ENCODE measurements at regions not wholly inside any gene's neighbourhood (a gene's known extent, or its start where the extent isn't known, plus 50 kb on each side); places are given as distances from the start of the nearest gene placed in this dataset.
"Not testable (repeated sequence)": the region's sequence is repeated elsewhere in the genome, so short reads cannot be mapped to it uniquely, and the experiment has no call there.

DNA sequence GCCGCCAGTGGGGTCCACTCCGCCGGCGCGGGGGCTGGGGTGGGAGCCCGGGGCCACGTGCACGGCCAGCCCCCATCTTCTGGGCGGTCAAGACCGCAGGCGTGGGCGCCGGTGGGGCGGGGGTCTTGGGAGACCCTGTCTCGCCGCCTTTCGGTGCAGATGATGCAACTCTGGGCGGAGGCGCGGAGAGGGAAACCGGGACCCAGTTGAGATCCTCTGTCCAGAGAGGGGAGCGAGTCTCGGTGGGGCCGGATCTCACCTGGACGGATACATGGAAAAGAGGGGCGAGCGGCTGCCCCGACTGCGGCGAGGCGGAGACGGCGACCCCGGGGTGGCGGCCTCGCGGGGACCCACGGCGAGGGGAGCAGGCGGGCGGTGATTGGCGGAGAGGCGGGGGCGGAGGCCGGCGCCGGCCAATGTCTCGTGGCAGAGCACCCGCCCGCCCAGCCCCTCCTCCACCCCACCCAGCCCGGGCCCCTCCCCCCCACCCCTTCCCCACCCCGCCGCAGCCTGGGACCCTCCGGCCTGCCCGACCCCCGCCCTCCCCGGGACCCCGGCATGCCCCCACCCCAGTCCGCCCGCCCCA, 4054.1 kb upstream of the TPTE start:
- not testable (repeated sequence) for H3K27ac ChIP-seq; H3K9me3 ChIP-seq (ENCODE audit: severe bottlenecking); DNase-seq; H3K36me3 ChIP-seq; H3K27me3 ChIP-seq (ENCODE audit: insufficient read depth, low read depth, severe bottlenecking); H3K4me3 ChIP-seq (ENCODE audit: low read depth, low read length)

DNA sequence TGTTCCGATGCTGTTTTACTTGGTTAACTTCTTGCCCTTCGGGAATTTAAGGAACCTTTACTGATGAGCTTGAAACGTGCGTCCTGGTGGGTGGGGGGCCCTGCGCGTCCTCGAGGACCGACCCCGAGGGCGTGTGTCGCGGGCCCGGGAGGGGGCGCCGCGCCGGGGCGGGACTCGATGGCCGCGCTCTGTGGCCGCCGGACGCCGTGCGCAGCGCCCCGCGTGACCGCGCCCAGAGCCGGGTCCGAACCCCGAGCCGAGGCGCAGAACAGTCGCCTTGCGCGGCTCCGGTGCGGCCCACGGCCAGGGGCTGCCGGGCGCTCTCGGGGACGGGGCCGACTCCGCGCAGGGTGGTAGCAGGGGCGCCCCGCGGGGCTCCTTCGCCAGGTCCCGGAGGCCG, 4053.5 kb upstream of the TPTE start:
- H3K4me3 ChIP-seq (ENCODE audit: low read depth, low read length); H3K27me3 ChIP-seq (ENCODE audit: insufficient read depth, low read depth, severe bottlenecking); DNase-seq; H3K9me3 ChIP-seq (ENCODE audit: severe bottlenecking); H3K27ac ChIP-seq; H3K36me3 ChIP-seq: not testable (repeated sequence)

DNA sequence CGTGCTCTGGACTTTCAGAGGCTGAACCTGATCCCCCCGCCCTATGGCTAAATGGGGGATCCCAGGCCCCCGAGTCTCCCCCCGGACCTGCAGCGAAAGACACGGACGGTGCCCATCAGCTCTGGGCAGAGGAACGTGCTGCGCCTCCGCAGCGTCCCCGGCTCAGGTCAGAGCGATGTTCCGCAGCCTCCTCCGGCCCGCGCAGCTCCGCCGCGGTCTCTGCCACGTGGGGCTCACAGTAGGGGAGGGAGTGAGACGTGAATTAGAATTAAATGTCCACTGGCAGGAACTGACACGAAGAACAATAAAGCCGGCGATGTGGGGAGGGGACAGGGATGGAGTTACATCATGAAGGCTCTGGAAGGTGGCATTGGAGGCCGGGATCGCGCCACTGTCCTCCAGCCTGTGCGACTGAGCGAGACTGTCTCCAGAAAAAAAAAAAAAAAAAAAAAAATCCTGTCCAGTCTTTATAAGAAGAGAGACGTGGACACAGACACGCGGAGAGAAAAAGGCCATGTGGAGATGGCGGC, 4053.0 kb upstream of the TPTE start:
- not testable (repeated sequence) for H3K4me3 ChIP-seq (ENCODE audit: low read depth, low read length); DNase-seq; H3K36me3 ChIP-seq; H3K27me3 ChIP-seq (ENCODE audit: insufficient read depth, low read depth, severe bottlenecking); H3K27ac ChIP-seq; H3K9me3 ChIP-seq (ENCODE audit: severe bottlenecking)

DNA sequence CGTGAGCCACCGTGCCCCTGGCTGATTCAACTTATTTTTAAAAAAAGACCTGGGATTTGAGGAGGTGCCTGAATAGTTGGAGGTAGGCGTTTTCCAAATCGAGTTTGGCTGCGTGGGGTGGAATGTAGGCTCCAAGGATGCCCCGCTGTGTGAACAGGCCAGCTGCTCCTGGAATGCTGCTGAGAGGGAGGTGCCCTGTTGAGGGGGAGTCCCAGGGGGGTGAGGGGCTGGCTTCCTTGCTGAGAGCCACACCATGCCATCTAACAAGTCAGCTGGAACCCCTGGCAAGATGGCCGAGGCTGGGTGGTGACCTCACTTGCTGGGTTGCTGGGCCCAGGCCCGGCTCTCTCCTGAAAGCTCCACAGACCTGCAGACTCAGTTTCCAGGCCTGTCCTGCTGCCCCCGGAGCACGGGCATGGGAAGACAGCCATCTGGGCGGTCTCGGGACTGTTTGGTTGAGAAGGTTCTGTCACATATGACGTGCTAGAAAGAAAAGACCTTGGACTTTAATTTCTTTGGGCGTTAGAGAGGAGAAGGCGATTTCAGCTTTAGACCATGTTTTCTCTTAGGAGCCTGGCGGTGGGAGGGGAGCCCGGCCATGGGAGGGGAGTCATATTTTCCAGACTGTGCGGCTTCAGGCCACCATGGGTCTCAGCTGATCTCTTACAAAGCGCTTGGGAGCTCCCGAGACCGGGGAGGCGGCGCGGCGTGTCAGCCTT, 4047.0 kb upstream of the TPTE start:
- not testable (repeated sequence) for H3K4me3 ChIP-seq (ENCODE audit: low read depth, low read length); H3K27ac ChIP-seq; H3K9me3 ChIP-seq (ENCODE audit: severe bottlenecking); H3K36me3 ChIP-seq; DNase-seq; H3K27me3 ChIP-seq (ENCODE audit: insufficient read depth, low read depth, severe bottlenecking)

DNA sequence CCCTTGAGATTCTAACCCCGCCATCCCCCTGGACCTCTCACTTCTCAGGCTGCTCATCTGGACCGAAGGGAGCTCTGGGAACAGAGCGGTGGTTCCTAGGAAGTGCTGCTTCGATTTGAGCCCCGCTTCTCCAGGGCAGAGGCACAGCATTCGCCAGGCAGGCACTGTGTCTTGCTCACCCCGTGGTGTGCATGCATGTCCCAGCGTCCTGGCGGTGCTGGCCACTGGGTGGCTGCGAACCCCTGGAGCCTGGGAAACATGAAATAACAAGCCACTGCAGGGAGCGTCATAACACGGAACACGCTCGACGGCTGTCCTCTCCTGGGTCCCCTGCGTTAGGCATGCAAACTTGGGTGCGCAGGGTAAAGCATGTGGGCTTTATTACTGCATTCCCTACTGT, 4040.3 kb upstream of the TPTE start:
- H3K27ac ChIP-seq; H3K27me3 ChIP-seq (ENCODE audit: insufficient read depth, low read depth, severe bottlenecking); H3K4me3 ChIP-seq (ENCODE audit: low read depth, low read length); H3K36me3 ChIP-seq; H3K9me3 ChIP-seq (ENCODE audit: severe bottlenecking); DNase-seq: not testable (repeated sequence)

DNA sequence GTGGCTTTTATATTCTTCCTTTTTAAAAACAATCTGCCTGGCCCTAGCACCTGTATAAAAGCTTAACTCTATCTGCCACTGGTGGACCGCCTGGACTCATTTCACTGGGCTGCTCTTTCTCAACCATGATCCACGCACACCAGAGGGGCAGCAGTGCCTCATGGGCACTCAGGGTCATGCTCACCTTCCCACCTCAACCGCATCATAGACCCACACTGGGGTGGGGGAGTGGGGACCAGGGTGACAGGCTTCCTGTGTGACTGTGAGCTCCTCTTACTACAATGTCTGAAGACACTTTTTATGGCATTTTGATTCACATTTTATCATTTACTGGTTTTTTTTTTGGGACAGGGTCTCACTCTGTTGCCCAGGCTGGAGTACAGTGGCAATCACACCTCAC, 4038.8 kb upstream of the TPTE start:
- not testable (repeated sequence) for H3K36me3 ChIP-seq; H3K9me3 ChIP-seq (ENCODE audit: severe bottlenecking); H3K4me3 ChIP-seq (ENCODE audit: low read depth, low read length); DNase-seq; H3K27me3 ChIP-seq (ENCODE audit: insufficient read depth, low read depth, severe bottlenecking); H3K27ac ChIP-seq

DNA sequence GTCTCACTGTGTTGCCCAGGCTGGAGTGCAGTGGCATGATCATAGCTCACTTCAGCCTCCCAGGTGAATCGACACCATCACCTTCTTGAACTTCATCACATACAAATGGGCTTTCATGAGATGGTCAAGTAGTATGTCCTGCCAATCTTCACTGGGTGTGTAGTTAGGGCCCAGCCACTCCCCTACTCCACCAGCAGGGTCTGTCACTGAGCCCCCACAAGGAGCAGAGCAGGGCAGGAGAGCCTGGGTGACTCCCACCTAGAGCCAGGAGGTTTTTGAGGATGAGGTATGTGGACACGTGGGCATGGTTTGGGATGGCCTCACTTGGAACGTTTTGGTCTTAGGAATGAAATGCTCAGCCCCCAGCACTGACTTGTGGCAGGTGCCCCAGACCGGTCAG, 4037.7 kb upstream of the TPTE start:
- not testable (repeated sequence) for H3K9me3 ChIP-seq (ENCODE audit: severe bottlenecking); H3K27me3 ChIP-seq (ENCODE audit: insufficient read depth, low read depth, severe bottlenecking); H3K36me3 ChIP-seq; DNase-seq; H3K4me3 ChIP-seq (ENCODE audit: low read depth, low read length); H3K27ac ChIP-seq

DNA sequence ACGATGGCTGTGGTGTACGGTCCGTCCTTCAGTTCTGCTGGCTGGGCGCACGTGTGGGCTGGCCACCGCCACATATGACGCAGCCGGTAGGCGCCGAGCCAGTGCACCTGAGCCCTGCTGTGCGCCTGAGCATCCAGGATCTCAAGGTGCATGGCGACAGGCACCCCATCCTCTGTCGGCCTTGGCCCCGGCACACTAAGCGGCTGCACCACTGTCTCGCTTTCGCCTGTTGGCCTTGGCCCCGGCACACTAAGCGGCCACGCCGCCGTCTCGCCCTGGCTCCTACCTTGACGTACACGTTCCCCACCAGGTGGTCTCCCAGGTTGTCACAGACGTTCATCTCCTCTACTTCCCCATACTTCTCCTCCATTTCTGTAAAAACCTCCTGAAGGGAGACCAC, 4034.6 kb upstream of the TPTE start:
- not testable (repeated sequence) for H3K4me3 ChIP-seq (ENCODE audit: low read depth, low read length); H3K9me3 ChIP-seq (ENCODE audit: severe bottlenecking); H3K27me3 ChIP-seq (ENCODE audit: insufficient read depth, low read depth, severe bottlenecking); H3K27ac ChIP-seq; H3K36me3 ChIP-seq; DNase-seq

DNA sequence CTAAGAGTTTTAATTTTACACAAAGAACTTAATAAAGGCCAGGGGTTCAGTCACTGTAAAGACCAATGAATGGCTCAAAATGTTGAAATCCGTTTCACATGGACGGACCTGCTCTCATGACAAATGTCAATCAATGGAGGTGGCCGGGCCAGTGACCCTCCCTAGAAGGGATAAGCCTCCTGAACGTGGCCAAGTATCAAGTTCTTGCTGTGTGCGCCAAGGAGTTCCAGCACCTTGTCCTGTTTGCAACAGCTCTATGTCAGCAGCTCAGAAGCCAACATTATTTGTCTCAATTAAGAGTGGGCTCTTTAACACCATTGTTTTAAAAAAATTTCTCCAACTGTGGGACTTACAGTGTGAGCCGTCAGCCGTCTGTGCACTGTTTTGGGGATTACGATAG, 4028.7 kb upstream of the TPTE start:
- H3K27ac ChIP-seq; H3K4me3 ChIP-seq (ENCODE audit: low read depth, low read length); H3K9me3 ChIP-seq (ENCODE audit: severe bottlenecking); DNase-seq; H3K36me3 ChIP-seq; H3K27me3 ChIP-seq (ENCODE audit: insufficient read depth, low read depth, severe bottlenecking): not testable (repeated sequence)

DNA sequence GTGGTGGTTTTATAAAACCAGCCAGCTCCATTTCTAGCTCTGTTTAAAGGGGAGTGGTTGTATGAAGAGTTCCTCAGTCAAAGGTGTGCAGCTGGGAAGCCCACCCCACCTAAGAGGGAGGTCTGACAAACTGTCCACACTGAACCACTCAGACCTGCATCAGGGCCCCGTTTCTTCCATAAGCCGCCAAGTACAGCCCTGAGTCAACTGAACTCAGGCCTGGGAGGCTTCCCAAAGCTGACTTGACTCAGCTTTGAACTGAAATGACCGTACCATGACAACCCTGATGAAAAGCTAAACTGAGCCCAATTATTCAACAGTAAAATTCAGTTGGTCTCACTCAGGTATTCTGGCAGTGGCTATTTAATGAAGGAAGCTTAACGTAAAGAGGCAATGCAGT, 4027.4 kb upstream of the TPTE start:
- not testable (repeated sequence) for H3K4me3 ChIP-seq (ENCODE audit: low read depth, low read length); H3K36me3 ChIP-seq; H3K27ac ChIP-seq; H3K9me3 ChIP-seq (ENCODE audit: severe bottlenecking); DNase-seq; H3K27me3 ChIP-seq (ENCODE audit: insufficient read depth, low read depth, severe bottlenecking)

DNA sequence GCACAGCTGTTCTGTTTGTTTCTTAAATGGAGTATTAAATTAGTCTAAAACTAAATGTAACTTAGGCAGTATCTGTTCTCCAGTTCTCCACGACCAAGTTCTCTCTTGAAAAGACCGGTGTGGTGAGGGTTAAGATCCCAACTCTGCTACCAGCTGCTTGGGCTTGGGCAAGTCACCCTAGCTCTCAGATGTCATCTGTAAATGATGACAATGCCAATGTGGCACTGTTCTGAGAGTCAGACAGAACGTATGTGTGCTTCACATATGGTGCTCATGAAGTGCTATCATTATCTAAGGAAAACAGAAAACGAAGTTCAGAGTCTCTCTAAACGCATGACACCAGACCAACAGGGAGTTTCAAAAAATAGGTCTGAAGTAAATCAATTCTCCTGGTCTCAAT, 4025.0 kb upstream of the TPTE start:
- H3K27ac ChIP-seq; H3K9me3 ChIP-seq (ENCODE audit: severe bottlenecking); H3K36me3 ChIP-seq; H3K27me3 ChIP-seq (ENCODE audit: insufficient read depth, low read depth, severe bottlenecking); H3K4me3 ChIP-seq (ENCODE audit: low read depth, low read length); DNase-seq: not testable (repeated sequence)

DNA sequence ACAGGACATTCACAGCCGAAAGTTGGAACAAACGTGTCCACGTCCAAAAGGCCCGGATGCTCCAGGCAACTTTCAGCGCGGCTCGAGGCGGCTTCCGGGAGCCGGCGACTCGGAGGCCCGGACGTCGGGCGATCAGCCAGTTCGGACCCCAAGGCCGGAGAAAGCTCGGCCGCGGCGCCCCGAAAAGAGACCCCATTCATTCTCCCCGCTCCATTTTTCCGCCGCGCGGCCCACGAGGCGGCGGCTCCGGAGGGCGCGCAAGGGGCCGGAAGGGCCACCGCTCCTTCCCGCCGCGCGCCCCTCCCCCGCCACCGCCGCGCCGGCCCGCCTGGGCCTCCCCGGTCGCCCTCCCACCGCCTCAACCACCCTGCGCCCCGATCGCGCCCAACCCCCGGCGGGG, 4022.7 kb upstream of the TPTE start:
- not testable (repeated sequence) for DNase-seq; H3K9me3 ChIP-seq (ENCODE audit: severe bottlenecking); H3K27me3 ChIP-seq (ENCODE audit: insufficient read depth, low read depth, severe bottlenecking); H3K36me3 ChIP-seq; H3K4me3 ChIP-seq (ENCODE audit: low read depth, low read length); H3K27ac ChIP-seq

DNA sequence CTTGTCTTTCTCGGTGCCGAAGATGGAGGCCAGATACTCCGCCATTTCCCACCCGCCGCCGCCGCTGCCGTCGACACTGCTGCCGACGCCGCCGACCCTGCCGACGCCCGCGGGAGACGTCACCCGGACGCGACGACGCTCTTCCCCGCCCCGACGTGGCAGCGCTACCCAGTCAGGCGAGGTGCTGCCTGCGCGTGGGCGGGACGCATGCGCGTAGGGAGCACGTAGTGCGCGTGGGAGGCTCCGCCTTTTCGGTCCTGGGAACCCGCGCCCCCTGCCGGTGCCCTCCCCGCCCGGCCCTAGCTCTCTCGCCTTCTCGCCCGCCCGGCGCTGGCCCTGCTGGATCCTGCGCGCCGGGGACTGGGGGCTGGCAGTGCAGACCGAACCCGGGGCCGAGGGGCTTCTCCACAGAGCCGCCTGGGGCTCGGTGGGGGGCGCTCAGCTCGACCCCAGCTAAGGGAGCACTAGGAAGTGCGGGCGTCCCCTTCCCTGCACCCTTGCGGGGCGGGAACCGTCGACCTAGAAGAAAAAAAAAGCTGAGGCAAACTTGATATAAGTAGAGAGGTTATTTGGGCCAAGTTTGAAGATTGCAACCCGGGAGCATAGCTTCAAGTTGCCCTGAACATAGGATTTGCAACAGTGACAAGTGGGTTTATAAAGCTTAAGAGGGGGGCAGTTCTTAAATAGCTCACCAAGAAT, 4022.1 kb upstream of the TPTE start:
- H3K36me3 ChIP-seq; H3K9me3 ChIP-seq (ENCODE audit: severe bottlenecking); DNase-seq; H3K4me3 ChIP-seq (ENCODE audit: low read depth, low read length); H3K27me3 ChIP-seq (ENCODE audit: insufficient read depth, low read depth, severe bottlenecking); H3K27ac ChIP-seq: not testable (repeated sequence)

DNA sequence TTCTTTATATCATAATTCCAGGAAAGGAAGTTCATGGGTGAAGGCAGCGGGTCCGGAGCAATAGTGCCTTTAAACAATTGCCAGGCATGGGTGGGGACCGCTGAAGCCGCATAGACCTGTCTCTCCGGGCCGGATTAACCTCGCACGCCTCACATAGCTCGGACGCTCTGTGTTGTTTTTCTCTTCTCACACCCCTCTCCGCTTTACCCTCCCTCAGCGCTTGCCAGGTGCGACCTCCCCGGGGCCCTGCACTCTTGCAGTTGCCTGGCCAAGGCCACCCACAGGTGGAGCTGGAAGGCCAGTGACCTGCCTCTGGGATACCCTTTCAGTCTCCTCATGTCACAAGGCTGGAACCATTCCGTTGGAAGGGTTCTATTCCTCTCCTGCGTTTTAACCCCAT, 4021.5 kb upstream of the TPTE start:
- DNase-seq; H3K4me3 ChIP-seq (ENCODE audit: low read depth, low read length); H3K36me3 ChIP-seq: not testable (repeated sequence)

DNA sequence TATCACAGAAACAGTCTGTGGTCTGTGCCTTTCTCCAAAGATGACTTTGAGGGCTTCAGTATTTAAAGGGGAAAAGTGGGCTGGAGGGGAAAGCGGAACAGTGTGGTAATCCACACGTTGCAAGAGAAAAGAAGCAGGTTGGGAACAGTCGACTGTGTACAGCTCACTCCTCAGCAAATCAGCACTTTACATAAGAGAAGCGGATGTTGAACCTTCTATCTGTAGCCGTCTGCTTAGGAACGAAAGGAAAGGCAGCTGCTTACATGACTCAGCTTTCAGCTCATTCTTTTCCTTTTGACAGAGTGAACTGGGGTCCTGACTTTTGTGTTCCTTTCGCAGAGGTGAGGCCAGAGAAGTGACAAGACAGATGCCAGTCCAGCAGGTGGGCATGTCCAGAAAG, 4020.7 kb upstream of the TPTE start:
- H3K27ac ChIP-seq, H3K36me3 ChIP-seq, DNase-seq: not testable (repeated sequence)

More for the DNA sequence above, 4021.5 kb upstream of the TPTE start:
- not testable (repeated sequence) for H3K27ac ChIP-seq; H3K9me3 ChIP-seq (ENCODE audit: severe bottlenecking); H3K27me3 ChIP-seq (ENCODE audit: insufficient read depth, low read depth, severe bottlenecking)

More for the DNA sequence above, 4020.7 kb upstream of the TPTE start:
- H3K27me3 ChIP-seq (ENCODE audit: insufficient read depth, low read depth, severe bottlenecking); H3K4me3 ChIP-seq (ENCODE audit: low read depth, low read length); H3K9me3 ChIP-seq (ENCODE audit: severe bottlenecking): not testable (repeated sequence)
